K562 (cell line): ENCODE measurements at regions not wholly inside any gene's neighbourhood (a gene's known extent, or its start where the extent isn't known, plus 50 kb on each side); places are given as distances from the start of the nearest gene placed in this dataset.

Experiments
- ELF4 ChIP-seq: fragments of 450-650 bp; formaldehyde crosslinking; IDR thresholded peaks from 2 replicates; pipeline ENCODE4 v1.4.0; 2022; ENCODE audit warnings: missing genetic modification characterization
- PHF21A ChIP-seq: fragments of 450-650 bp; IDR thresholded peaks from 2 replicates; pipeline ENCODE4 v1.6.1; 2017; ENCODE audit warnings: low read depth, borderline replicate concordance
- ZNF561 ChIP-seq: fragments of 450-650 bp; formaldehyde crosslinking; conservative IDR thresholded peaks from 2 replicates; pipeline ENCODE4 v1.4.0; 2020; ENCODE audit warnings: mild to moderate bottlenecking, moderate library complexity

DNA sequence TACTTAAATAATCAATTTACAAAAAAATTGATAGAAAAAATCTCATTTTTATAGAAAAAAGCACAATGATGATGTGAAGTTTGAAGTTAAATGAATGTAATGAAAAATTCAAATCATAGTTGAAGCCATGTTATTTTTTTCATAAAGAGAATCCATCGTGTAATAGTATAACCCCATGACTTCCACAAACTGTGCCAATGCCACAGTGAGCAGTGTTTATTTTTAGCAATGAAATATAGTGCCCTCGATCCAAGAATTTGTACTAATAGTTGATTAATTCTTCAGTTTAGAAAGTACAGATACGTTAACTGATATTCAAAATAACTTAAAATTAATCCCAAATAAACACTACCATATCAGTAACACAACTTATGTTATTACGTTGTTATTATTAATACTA is 225.9 kb downstream of the PTPRC start:
- TF ChIP-seq PHF21A (no peak), ZNF561 (no peak), ELF4 (CRISPR knock-in tag) (no peak)
